GM21526 (cell line): ENCODE measurements at regions not wholly inside any gene's neighbourhood (a gene's known extent, or its start where the extent isn't known, plus 50 kb on each side); places are given as distances from the start of the nearest gene placed in this dataset.
A peak's percentile ranks its signal among the peaks of the same experiment; 100 is the strongest.

ENCODE experiments used
- ATAC-seq: cut with Tn5 transposase; IDR thresholded peaks from one replicate; pipeline ENCODE4 v1.9.1; 2021; ENCODE audit warnings: moderate library complexity; ENCODE audit not compliant: unreplicated experiment, low FRiP score

- ATAC-seq, result no peak
Measured at GRCh38 chr9:27861887-27862286, 288.6 kb upstream of the C9orf72 start.

- ATAC-seq, result no peak
Measured at GRCh38 chr9:27864644-27865438, 291.6 kb upstream of the C9orf72 start.

GRCh38 chr9:27866741-27867140 lies 293.5 kb upstream of the C9orf72 start:
- ATAC-seq, result no peak

- ATAC-seq, result no peak
Measured at GRCh38 chr9:27870404-27870803, 297.1 kb upstream of the C9orf72 start.

- ATAC-seq, result no peak
Measured at GRCh38 chr9:27880156-27880555, 306.9 kb upstream of the C9orf72 start.

- no peak for ATAC-seq
Measured at GRCh38 chr9:27880635-27881034, 307.4 kb upstream of the C9orf72 start.

GRCh38 chr9:27888661-27889295 lies 315.5 kb upstream of the C9orf72 start:
- peak; percentile 100 for ATAC-seq

- no peak for ATAC-seq
Measured at GRCh38 chr9:27924502-27924901, 351.2 kb upstream of the C9orf72 start.

- no peak for ATAC-seq
Measured at GRCh38 chr9:27925815-27926214, 352.5 kb upstream of the C9orf72 start.

GRCh38 chr9:27929841-27930240 lies 356.6 kb upstream of the C9orf72 start:
- no peak for ATAC-seq

GRCh38 chr9:27933210-27934025 lies 360.1 kb upstream of the C9orf72 start:
- ATAC-seq, result no peak

- no peak for ATAC-seq
Measured at GRCh38 chr9:27934471-27934870, 361.2 kb upstream of the C9orf72 start.

- no peak for ATAC-seq
Measured at GRCh38 chr9:27939186-27939585, 365.9 kb upstream of the C9orf72 start.

- ATAC-seq, result no peak
Measured at GRCh38 chr9:27940535-27940934, 367.3 kb upstream of the C9orf72 start.

GRCh38 chr9:27943501-27943900 lies 370.2 kb upstream of the C9orf72 start:
- no peak for ATAC-seq

- ATAC-seq, result no peak
Measured at GRCh38 chr9:27945386-27945785, 372.1 kb upstream of the C9orf72 start.

GRCh38 chr9:27950382-27950781 lies 377.1 kb upstream of the C9orf72 start:
- ATAC-seq, result no peak

- no peak for ATAC-seq
Measured at GRCh38 chr9:27954858-27955257, 381.6 kb upstream of the C9orf72 start.

GRCh38 chr9:27963836-27964235 lies 390.6 kb upstream of the C9orf72 start:
- ATAC-seq, result no peak

- no peak for ATAC-seq
Measured at GRCh38 chr9:27967210-27967609, 393.9 kb upstream of the C9orf72 start.

GRCh38 chr9:27977931-27978330 lies 404.6 kb upstream of the C9orf72 start:
- ATAC-seq, result no peak
